Progenitor cell of endocrine pancreas (in vitro differentiated cells): ENCODE measurements at regions not wholly inside any gene's neighbourhood (a gene's known extent, or its start where the extent isn't known, plus 50 kb on each side); places are given as distances from the start of the nearest gene placed in this dataset.

Experiments used
- DNase-seq: peaks from one replicate; pipeline ENCODE4 v3.0.0; 2021; ENCODE audit warnings: low spot score; ENCODE audit not compliant: unreplicated experiment
- H3K27ac Mint-ChIP-seq: 2 replicates; pipeline ENCODE4 v1.8.0; 2021; ENCODE audit warnings: mild to moderate bottlenecking, moderate library complexity, mixed read lengths
- H3K27me3 Mint-ChIP-seq: 2 replicates; pipeline ENCODE4 v1.8.0; 2021; ENCODE audit warnings: mixed read lengths
- H3K36me3 Mint-ChIP-seq: 2 replicates; pipeline ENCODE4 v1.8.0; 2022; ENCODE audit warnings: mixed read lengths; ENCODE audit not compliant: insufficient read depth
- H3K4me1 Mint-ChIP-seq: 2 replicates; pipeline ENCODE4 v1.8.0; 2021; ENCODE audit warnings: low read depth, mixed read lengths
- H3K4me3 Mint-ChIP-seq: 2 replicates; pipeline ENCODE4 v1.8.0; 2021; ENCODE audit warnings: low read depth, mild to moderate bottlenecking, moderate library complexity, mixed read lengths
- H3K9me3 Mint-ChIP-seq: 2 replicates; pipeline ENCODE4 v1.8.0; 2021; ENCODE audit warnings: low read depth, mixed read lengths
- TF ChIP-seq, protein P1 (sequence below): fragments of 200-600 bp; sonication (generic); IDR thresholded peaks from one replicate; pipeline ENCODE4 v1.5.0; 2021; ENCODE audit warnings: antibody characterized with exemption, mild to moderate bottlenecking; ENCODE audit not compliant: unreplicated experiment

DNA sequence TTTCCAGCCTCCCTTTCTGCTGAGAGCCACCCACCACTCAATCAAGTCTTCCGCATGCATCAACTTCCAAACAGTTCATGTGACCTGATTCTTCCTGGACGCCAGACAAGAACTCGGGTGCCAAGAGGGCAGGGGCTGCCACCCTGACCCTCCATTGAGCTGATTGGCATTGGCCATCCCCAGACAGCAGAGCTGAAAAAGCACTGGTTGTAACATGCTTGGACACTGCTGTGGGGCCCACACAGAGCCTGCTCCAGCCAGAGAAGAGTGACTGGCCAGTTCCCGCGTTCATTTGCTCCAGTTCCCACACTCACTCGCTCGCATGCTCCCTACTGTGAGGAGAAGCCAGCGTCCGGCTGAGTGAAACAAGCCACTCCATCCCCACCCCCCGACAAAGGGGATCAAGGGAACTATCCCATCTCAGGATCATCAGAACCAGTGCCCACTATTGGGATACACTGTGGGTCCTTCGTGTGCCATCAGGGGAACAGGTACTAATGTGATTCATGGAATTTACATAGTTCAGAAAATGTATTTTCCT is 420.3 kb downstream of the NPHP4 start:
- H3K9me3 Mint-ChIP-seq: peaks cover 13% of the 10 kb centered on the region

DNA sequence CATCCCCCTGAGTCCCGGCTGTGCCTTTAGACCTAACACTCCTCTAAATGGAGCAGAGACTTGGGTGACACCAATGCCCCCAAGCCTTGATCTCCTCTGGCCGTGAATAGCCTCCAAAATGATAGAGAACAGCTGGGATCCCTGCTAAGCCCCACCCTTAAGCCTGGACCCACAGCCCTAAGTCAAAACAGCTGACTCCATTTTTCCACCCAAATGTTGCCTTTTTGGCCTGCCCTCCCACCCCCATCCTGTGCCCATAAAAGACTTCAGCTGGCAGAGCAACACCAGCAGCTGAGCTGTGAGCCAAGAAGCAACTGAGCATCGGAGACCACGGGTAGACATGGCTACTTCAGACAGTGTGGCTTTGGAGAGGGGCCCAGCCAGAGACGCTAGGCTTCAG is 420.8 kb downstream of the NPHP4 start:
- Mint-ChIP-seq H3K36me3 (no peaks in the 10 kb centered on the region), H3K9me3 (peaks cover 13% of the 10 kb centered on the region), H3K4me1 (peaks cover 3% of the 10 kb centered on the region), H3K27me3 (peaks cover 14% of the 10 kb centered on the region), H3K27ac (no peak overlapping the region), H3K4me3 (no peak overlapping the region)
- TF ChIP-seq, protein P1, sequence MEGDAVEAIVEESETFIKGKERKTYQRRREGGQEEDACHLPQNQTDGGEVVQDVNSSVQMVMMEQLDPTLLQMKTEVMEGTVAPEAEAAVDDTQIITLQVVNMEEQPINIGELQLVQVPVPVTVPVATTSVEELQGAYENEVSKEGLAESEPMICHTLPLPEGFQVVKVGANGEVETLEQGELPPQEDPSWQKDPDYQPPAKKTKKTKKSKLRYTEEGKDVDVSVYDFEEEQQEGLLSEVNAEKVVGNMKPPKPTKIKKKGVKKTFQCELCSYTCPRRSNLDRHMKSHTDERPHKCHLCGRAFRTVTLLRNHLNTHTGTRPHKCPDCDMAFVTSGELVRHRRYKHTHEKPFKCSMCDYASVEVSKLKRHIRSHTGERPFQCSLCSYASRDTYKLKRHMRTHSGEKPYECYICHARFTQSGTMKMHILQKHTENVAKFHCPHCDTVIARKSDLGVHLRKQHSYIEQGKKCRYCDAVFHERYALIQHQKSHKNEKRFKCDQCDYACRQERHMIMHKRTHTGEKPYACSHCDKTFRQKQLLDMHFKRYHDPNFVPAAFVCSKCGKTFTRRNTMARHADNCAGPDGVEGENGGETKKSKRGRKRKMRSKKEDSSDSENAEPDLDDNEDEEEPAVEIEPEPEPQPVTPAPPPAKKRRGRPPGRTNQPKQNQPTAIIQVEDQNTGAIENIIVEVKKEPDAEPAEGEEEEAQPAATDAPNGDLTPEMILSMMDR: no peak
- DNase-seq: no peak

More for the DNA sequence above, 420.3 kb downstream of the NPHP4 start:
- Mint-ChIP-seq H3K4me1 (peaks cover 3% of the 10 kb centered on the region), H3K4me3 (no peak overlapping the region), H3K27ac (no peak overlapping the region), H3K36me3 (no peaks in the 10 kb centered on the region), H3K27me3 (peaks cover 19% of the 10 kb centered on the region)
- TF ChIP-seq, protein P1: no peak
- DNase-seq: no peak

DNA sequence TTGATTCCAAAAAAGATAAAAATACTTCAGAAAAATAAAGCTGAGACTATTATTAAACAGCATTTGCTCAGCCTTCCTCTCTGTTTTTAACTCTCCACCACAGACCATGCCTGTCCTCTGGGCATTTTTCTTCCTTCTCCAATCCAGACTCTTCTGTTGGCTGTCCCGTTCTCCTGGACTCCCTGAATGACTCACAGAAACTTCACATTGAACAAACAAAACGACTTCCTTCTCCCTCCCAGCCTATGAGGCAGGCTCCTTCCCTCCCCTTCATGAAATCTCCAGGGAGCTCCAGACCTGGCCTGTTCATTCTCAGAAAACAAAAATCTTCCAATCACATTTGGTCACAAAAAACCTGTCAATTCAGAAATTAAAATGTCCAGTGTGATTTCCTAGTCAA is 421.3 kb downstream of the NPHP4 start:
- Mint-ChIP-seq H3K27me3 (peaks cover 13% of the 10 kb centered on the region), H3K9me3 (peaks cover 13% of the 10 kb centered on the region), H3K27ac (no peak overlapping the region), H3K4me1 (peaks cover 3% of the 10 kb centered on the region), H3K36me3 (no peaks in the 10 kb centered on the region), H3K4me3 (no peak overlapping the region)
- TF ChIP-seq, protein P1: no peak
- DNase-seq: no peak

DNA sequence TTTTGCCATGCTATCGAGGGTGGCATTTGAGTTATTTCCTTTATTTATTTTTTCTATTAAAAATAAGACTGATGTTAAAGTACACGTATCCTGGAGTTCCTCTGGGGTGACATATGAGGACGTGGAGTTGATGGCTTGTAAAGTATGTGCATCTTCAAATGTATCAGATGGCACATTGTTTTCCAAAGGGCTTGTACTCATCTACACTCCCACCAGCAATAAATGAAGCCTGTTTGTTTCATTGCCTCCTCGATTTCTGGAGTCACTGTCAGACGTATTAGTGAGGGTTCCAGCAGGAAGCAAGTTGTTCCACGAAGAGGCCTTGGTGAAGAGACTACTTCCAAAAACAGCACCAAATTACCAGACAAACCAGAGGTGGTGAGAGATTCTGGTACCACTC is 423.9 kb downstream of the NPHP4 start:
- Mint-ChIP-seq H3K27ac (no peak overlapping the region), H3K9me3 (peaks cover 13% of the 10 kb centered on the region), H3K4me3 (no peak overlapping the region), H3K27me3 (peaks cover 5% of the 10 kb centered on the region), H3K4me1 (no peaks in the 10 kb centered on the region), H3K36me3 (no peaks in the 10 kb centered on the region)
- TF ChIP-seq, protein P1: no peak
- no peak for DNase-seq

DNA sequence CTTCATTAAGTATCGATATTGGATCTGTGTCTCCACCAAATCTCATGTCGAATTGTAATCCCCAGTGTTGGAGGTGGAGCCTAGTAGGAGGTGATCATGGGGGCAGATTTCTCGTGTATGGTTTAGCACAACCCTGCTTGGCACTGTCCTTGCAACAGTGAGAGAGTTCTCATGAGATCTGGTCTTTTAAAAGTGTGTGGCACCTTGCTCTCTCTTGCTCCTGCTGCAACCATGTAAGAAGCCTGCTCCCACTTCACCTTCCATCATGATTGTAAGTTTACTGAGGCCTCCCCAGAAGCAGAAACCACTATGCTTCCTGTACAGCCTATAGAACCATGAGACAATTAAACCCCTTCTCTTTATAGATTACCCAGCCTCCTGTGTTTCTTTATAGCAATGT is 424.4 kb downstream of the NPHP4 start:
- H3K4me1 Mint-ChIP-seq: no peaks in the 10 kb centered on the region
- H3K27me3 Mint-ChIP-seq: peaks cover 5% of the 10 kb centered on the region
- peaks cover 13% of the 10 kb centered on the region for H3K9me3 Mint-ChIP-seq
- TF ChIP-seq, protein P1: no peak
- no peak for DNase-seq
- no peak overlapping the region for H3K27ac Mint-ChIP-seq
- no peak overlapping the region for H3K4me3 Mint-ChIP-seq
- H3K36me3 Mint-ChIP-seq: no peaks in the 10 kb centered on the region
